Astrocyte (in vitro differentiated cells and primary cell): ENCODE measurements at regions not wholly inside any gene's neighbourhood (a gene's known extent, or its start where the extent isn't known, plus 50 kb on each side); places are given as distances from the start of the nearest gene placed in this dataset.

Experiments
- DNase-seq: peaks from one replicate; pipeline ENCODE4 v3.0.0-alpha.2; 2010; ENCODE audit warnings: low read depth
- FAIRE-seq: peaks from 2 replicates; lab custom pipeline; 2011; peaks lifted over from hg19 to GRCh38; lab: Jason Lieb, UNC
- H2AFZ ChIP-seq: 2 replicates; pipeline ENCODE4 v1.6.0; 2012; ENCODE audit warnings: low read depth, low read length, inconsistent platforms
- H3K27ac ChIP-seq: 2 replicates; pipeline ENCODE4 v1.5.1; 2011; ENCODE audit warnings: low read depth, low read length, inconsistent platforms
- H3K27me3 ChIP-seq: 2 replicates; pipeline ENCODE4 v1.6.0; 2011; ENCODE audit warnings: low read length, inconsistent platforms; ENCODE audit not compliant: insufficient read depth
- H3K36me3 ChIP-seq: 2 replicates; pipeline ENCODE4 v1.5.1; 2011; ENCODE audit warnings: low read length, inconsistent platforms; ENCODE audit not compliant: insufficient read depth
- H3K4me1 ChIP-seq: 2 replicates; pipeline ENCODE4 v1.5.1; 2011; ENCODE audit warnings: low read length, inconsistent platforms; ENCODE audit not compliant: insufficient read depth
- H3K4me2 ChIP-seq: 2 replicates; pipeline ENCODE4 v1.6.0; 2012; ENCODE audit warnings: low read length, inconsistent platforms
- H3K4me3 ChIP-seq: 2 replicates; pipeline ENCODE4 v1.5.1; 2011; ENCODE audit warnings: low read depth, mild to moderate bottlenecking, low read length, inconsistent platforms; ENCODE audit not compliant: insufficient read depth
- H3K79me2 ChIP-seq: 2 replicates; pipeline ENCODE4 v1.6.0; 2012; ENCODE audit warnings: mild to moderate bottlenecking, low read length, inconsistent platforms; ENCODE audit not compliant: insufficient read depth
- H3K9ac ChIP-seq: 2 replicates; pipeline ENCODE4 v1.6.0; 2012; ENCODE audit warnings: mild to moderate bottlenecking, low read length, inconsistent platforms
- H3K9me3 ChIP-seq: 2 replicates; pipeline ENCODE4 v1.5.1; 2012; ENCODE audit warnings: low read depth, mild to moderate bottlenecking, low read length, inconsistent platforms; ENCODE audit not compliant: insufficient read depth
- H4K20me1 ChIP-seq: 2 replicates; pipeline ENCODE4 v1.6.0; 2012; ENCODE audit warnings: low read length, inconsistent platforms; ENCODE audit not compliant: insufficient read depth
- H3K27ac Mint-ChIP-seq: one replicate; pipeline ENCODE4 v1.8.0; 2021; ENCODE audit warnings: mild to moderate bottlenecking, mixed read lengths; ENCODE audit not compliant: unreplicated experiment
- H3K27me3 Mint-ChIP-seq: one replicate; pipeline ENCODE4 v1.8.0; 2021; ENCODE audit warnings: low read depth, mixed read lengths; ENCODE audit not compliant: unreplicated experiment
- H3K36me3 Mint-ChIP-seq: one replicate; pipeline ENCODE4 v1.8.0; 2021; ENCODE audit warnings: low read depth, mixed read lengths; ENCODE audit not compliant: unreplicated experiment
- H3K4me1 Mint-ChIP-seq: one replicate; pipeline ENCODE4 v1.8.0; 2021; ENCODE audit warnings: low read depth, mixed read lengths; ENCODE audit not compliant: unreplicated experiment
- H3K4me3 Mint-ChIP-seq: one replicate; pipeline ENCODE4 v1.8.0; 2021; ENCODE audit warnings: mild to moderate bottlenecking, moderate library complexity, mixed read lengths; ENCODE audit not compliant: unreplicated experiment
- H3K9me3 Mint-ChIP-seq: one replicate; pipeline ENCODE4 v1.8.0; 2021; ENCODE audit warnings: mild to moderate bottlenecking, mixed read lengths; ENCODE audit not compliant: unreplicated experiment
- CTCF ChIP-seq: IDR thresholded peaks from 2 replicates; pipeline ENCODE4 v1.5.1; 2011; ENCODE audit warnings: low read depth, mild to moderate bottlenecking, inconsistent platforms, low read length, moderate library complexity; ENCODE audit not compliant: insufficient read depth
- EZH2 ChIP-seq: IDR thresholded peaks from 2 replicates; pipeline ENCODE4 v1.6.1; 2012; ENCODE audit warnings: mild to moderate bottlenecking, low read length, inconsistent platforms; ENCODE audit not compliant: insufficient read depth

GRCh38 chr2:124978597-124978996 is 953.5 kb downstream of the CNTNAP5 start:
- no peaks in the 10 kb centered on the region for H3K36me3 ChIP-seq
- FAIRE-seq (no peak), DNase-seq (no peak)
- no peak overlapping the region for H3K27ac ChIP-seq
- no peak overlapping the region for H3K9ac ChIP-seq
- no peak overlapping the region for H2AFZ ChIP-seq
- H3K4me3 ChIP-seq: no peak overlapping the region
- Mint-ChIP-seq H3K27me3 (no peaks in the 10 kb centered on the region), H3K4me3 (no peak overlapping the region), H3K9me3 (no peaks in the 10 kb centered on the region), H3K27ac (no peak overlapping the region), H3K36me3 (no peaks in the 10 kb centered on the region), H3K4me1 (peaks cover 14% of the 10 kb centered on the region)
- peaks cover 7% of the 10 kb centered on the region for H3K4me1 ChIP-seq
- no peak overlapping the region for H3K4me2 ChIP-seq
- no peaks in the 10 kb centered on the region for H3K27me3 ChIP-seq
- H4K20me1 ChIP-seq: no peaks in the 10 kb centered on the region
- H3K79me2 ChIP-seq: no peaks in the 10 kb centered on the region
- no peaks in the 10 kb centered on the region for H3K9me3 ChIP-seq
- TF ChIP-seq CTCF: no peak
- no peak for TF ChIP-seq EZH2

- DNase-seq (peak; percentile 90), FAIRE-seq (no peak)
- Histone ChIP-seq H3K79me2 (no peaks in the 10 kb centered on the region), H3K4me1 (peaks cover 15% of the 10 kb centered on the region), H2AFZ (no peak overlapping the region), H3K4me2 (peak overlapping the region; percentile 31), H3K9me3 (no peaks in the 10 kb centered on the region), H4K20me1 (no peaks in the 10 kb centered on the region), H3K27me3 (no peaks in the 10 kb centered on the region), H3K4me3 (no peak overlapping the region), H3K36me3 (no peaks in the 10 kb centered on the region), H3K27ac (peak overlapping the region; percentile 51), H3K9ac (no peak overlapping the region)
- H3K36me3 Mint-ChIP-seq: no peaks in the 10 kb centered on the region
- no peaks in the 10 kb centered on the region for H3K9me3 Mint-ChIP-seq
- no peak for TF ChIP-seq CTCF
- no peak for TF ChIP-seq EZH2
- H3K4me3 Mint-ChIP-seq: no peak overlapping the region
- no peaks in the 10 kb centered on the region for H3K27me3 Mint-ChIP-seq
- H3K27ac Mint-ChIP-seq: no peak overlapping the region
- peaks cover 14% of the 10 kb centered on the region for H3K4me1 Mint-ChIP-seq
Measured at GRCh38 chr2:124983595-124983994, 958.5 kb downstream of the CNTNAP5 start.

- FAIRE-seq (no peak), DNase-seq (no peak)
- H3K27ac ChIP-seq: no peak overlapping the region
- no peaks in the 10 kb centered on the region for H3K36me3 ChIP-seq
- no peak overlapping the region for H3K9ac ChIP-seq
- Mint-ChIP-seq H3K27me3 (no peaks in the 10 kb centered on the region), H3K4me1 (peaks cover 14% of the 10 kb centered on the region), H3K4me3 (no peak overlapping the region), H3K9me3 (no peaks in the 10 kb centered on the region), H3K36me3 (no peaks in the 10 kb centered on the region), H3K27ac (no peak overlapping the region)
- H3K9me3 ChIP-seq: no peaks in the 10 kb centered on the region
- H3K4me2 ChIP-seq: no peak overlapping the region
- TF ChIP-seq CTCF: no peak
- TF ChIP-seq EZH2: no peak
- no peaks in the 10 kb centered on the region for H3K79me2 ChIP-seq
- no peaks in the 10 kb centered on the region for H4K20me1 ChIP-seq
- no peak overlapping the region for H3K4me3 ChIP-seq
- no peaks in the 10 kb centered on the region for H3K27me3 ChIP-seq
- H2AFZ ChIP-seq: no peak overlapping the region
- peaks cover 15% of the 10 kb centered on the region for H3K4me1 ChIP-seq
Measured at GRCh38 chr2:124985270-124985669, 960.2 kb downstream of the CNTNAP5 start.
